ENCODE measurements at regions not wholly inside any gene's neighbourhood (a gene's known extent, or its start where the extent isn't known, plus 50 kb on each side); places are given as distances from the start of the nearest gene placed in this dataset.

DNA sequence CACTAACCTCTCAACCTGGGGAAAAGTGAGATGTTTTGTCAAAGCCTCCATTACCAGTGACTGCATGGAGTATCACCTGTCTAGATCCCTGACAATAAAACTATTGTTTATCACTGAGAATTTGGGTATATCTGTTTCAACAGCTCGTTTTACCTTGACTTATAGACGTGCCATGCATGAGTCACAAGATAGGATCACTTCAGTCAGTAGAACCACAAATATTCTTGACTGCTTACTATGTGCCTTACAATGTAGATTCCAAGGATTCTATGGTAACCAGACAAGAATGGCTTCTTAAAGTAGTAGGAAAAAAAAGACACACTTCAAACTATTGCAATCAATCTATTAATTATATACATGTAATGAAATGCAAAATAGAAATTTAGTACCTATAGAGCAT, 55.7 kb upstream of the GRM7 start:
- TF ChIP-seq CTCF (IDR thresholded peaks at IDR 0.05) (no peak), POLR2A (IDR thresholded peaks at IDR 0.05) (no peak)
